Dendritic cell treated with granulocyte-macrophage colony-stimulating factor and Interleukin-4, amounts not matched to agents 40 ng/mL and 50 ng/mL, for 4 days (primary cell): ENCODE measurements at regions not wholly inside any gene's neighbourhood (a gene's known extent, or its start where the extent isn't known, plus 50 kb on each side); places are given as distances from the start of the nearest gene placed in this dataset.
"Not testable (repeated sequence)": the region's sequence is repeated elsewhere in the genome, so short reads cannot be mapped to it uniquely, and the experiment has no call there.

Experiments used
- H3K27ac Mint-ChIP-seq: one replicate; pipeline ENCODE4 v1.8.0; 2022; ENCODE audit warnings: mild to moderate bottlenecking, mixed read lengths
- H3K27me3 Mint-ChIP-seq: one replicate; pipeline ENCODE4 v1.8.0; 2022; ENCODE audit warnings: mild to moderate bottlenecking, mixed read lengths
- H3K36me3 Mint-ChIP-seq: one replicate; pipeline ENCODE4 v1.8.0; 2022; ENCODE audit warnings: low read depth, mixed read lengths
- H3K4me1 Mint-ChIP-seq: one replicate; pipeline ENCODE4 v1.8.0; 2022; ENCODE audit warnings: low read depth, mixed read lengths
- H3K4me3 Mint-ChIP-seq: one replicate; pipeline ENCODE4 v1.8.0; 2022; ENCODE audit warnings: mild to moderate bottlenecking, moderate library complexity, mixed read lengths
- H3K9me3 Mint-ChIP-seq: one replicate; pipeline ENCODE4 v1.8.0; 2022; ENCODE audit warnings: mixed read lengths
- intact Hi-C: fragments of 100-400 bp; cut with micrococcal nuclease; formaldehyde crosslinking; loops from one replicate; pipeline ENCODE4 v1.15.0; 2022

DNA sequence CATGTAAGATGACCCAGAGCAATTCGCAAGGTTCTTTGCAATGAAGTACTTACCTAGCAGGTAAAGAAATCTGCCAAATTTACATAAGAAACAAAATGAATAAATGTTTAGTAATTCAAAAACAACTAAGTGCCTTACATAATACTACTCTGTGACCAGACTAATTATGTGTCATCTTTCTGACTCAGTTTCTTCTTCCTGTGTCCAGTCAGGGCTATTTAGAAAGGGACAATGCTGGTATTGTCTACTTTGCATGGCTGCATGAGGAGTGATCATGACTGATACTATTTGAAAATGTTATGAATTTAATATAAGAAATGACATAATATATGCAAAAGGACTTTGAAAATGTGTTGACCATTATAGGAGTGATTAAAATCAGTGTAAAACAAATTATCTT is 210.0 kb downstream of the TMEM161B start:
- H3K4me3 Mint-ChIP-seq = no peak overlapping the region
- no peaks in the 10 kb centered on the region for H3K27me3 Mint-ChIP-seq
- no peaks in the 10 kb centered on the region for H3K4me1 Mint-ChIP-seq
- intact Hi-C loops = no loop called here
- no peak overlapping the region for H3K27ac Mint-ChIP-seq
- peaks cover 41% of the 10 kb centered on the region for H3K9me3 Mint-ChIP-seq
- no peaks in the 10 kb centered on the region for H3K36me3 Mint-ChIP-seq

DNA sequence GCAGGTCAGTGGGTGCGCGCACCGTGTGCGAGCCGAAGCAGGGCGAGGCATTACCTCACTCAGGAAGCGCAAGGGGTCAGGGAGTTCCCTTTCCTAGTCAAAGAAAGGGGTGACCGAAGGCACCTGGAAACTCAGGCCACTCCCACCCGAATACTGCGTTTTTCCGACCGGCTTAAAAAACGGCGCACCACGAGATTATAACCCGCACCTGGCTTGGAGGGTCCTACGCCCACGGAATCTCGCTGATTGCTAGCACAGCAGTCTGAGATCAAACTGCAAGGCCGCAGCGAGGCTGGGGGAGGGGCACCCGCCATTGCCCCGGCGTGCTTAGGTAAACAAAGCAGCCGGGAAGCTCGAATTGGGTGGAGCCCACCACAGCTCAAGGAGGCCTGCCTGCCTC is 216.2 kb downstream of the TMEM161B start:
- H3K27ac Mint-ChIP-seq, H3K4me3 Mint-ChIP-seq, intact Hi-C loops, H3K27me3 Mint-ChIP-seq, H3K4me1 Mint-ChIP-seq, H3K36me3 Mint-ChIP-seq: not testable (repeated sequence)
- H3K9me3 Mint-ChIP-seq = peaks cover 21% of the 10 kb centered on the region

DNA sequence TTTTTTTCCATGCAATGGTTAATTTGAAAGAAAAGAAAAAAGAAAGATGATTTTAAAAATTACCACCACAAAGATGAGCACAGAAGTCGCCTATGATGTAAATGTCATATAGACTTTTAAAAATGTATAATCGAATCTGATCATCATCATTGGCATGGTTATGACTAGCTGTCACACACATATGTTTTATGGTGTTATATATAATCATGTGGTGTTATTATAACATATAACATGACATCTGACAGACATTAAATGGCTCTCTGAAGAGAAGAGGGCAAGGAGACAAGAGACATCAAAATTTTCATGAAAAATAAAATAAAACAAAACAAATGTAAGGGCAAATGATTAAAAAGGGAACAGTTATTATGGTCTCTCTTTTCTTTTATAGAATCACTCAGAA is 217.5 kb downstream of the TMEM161B start:
- no peaks in the 10 kb centered on the region for H3K27me3 Mint-ChIP-seq
- no peaks in the 10 kb centered on the region for H3K36me3 Mint-ChIP-seq
- intact Hi-C loops = no loop called here
- no peaks in the 10 kb centered on the region for H3K4me1 Mint-ChIP-seq
- H3K9me3 Mint-ChIP-seq = peaks cover 21% of the 10 kb centered on the region
- H3K27ac Mint-ChIP-seq = no peak overlapping the region
- H3K4me3 Mint-ChIP-seq = no peak overlapping the region

DNA sequence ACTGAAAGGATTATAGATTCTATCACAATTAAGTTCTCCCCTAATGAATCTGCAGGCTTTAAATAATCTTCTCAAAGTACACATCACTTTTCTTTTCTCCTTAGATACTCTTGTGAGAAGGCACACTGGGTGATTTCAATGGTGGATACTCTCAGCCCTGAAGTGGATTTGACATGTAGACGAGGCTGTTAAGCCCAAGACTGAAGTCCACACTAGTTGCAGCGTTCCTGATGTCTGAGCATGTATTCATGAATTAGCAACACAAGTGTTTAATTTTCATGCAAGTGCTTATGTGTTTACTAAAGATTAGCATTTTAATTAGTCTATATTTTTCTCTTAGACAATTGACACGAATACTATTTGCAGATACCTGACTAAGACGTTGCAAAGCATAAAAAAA is 218.9 kb downstream of the TMEM161B start:
- intact Hi-C loops = no loop called here
- Mint-ChIP-seq H3K27ac (no peak overlapping the region), H3K4me1 (no peaks in the 10 kb centered on the region), H3K9me3 (peaks cover 17% of the 10 kb centered on the region), H3K4me3 (no peak overlapping the region), H3K36me3 (no peaks in the 10 kb centered on the region), H3K27me3 (no peaks in the 10 kb centered on the region)

DNA sequence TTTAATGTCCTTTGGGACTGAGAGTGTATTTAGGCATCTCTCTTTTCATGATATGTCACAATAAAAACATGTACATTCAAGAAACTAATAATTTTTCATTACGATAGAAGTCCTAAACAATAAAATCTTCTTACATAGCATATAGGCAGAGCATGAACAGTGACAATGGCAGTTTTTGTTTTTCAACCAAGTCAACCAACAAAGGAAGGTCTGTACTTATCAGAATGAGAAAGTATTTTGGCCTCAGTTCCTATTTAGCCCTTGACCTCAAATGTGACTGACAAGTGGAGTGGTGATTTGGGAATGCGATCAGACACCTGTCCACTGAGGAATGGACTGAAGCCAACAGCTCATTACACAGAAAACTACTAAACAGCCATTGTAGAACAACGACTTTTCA is 219.5 kb downstream of the TMEM161B start:
- no peaks in the 10 kb centered on the region for H3K36me3 Mint-ChIP-seq
- H3K27ac Mint-ChIP-seq = no peak overlapping the region
- no peak overlapping the region for H3K4me3 Mint-ChIP-seq
- peaks cover 11% of the 10 kb centered on the region for H3K9me3 Mint-ChIP-seq
- no peaks in the 10 kb centered on the region for H3K27me3 Mint-ChIP-seq
- intact Hi-C loops = no loop called here
- no peaks in the 10 kb centered on the region for H3K4me1 Mint-ChIP-seq

DNA sequence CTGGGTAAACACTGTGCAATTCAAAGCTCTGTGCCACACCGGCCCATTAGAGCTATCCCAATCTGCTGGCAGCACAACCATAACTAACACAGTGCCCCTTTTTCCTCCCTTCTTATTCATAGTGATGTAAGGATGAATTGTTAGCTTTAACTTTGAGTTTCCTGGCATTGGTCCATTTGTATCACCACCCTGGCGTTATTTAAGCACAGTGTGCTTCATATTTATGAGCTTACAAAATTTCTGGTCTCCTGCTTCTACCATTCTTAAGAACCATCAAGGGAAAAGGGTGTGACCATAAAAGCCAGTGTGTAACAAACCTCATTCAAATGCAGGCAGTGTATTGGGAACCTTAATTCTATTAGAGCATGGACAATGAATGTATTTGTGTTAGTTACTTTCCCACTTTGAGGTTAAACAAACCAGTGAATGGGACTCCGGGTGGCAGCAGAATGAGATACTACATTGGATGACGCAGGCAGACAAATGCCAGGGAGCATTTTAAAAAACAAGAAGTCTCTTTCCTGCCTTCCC is 222.6 kb downstream of the TMEM161B start:
- peaks cover 7% of the 10 kb centered on the region for H3K9me3 Mint-ChIP-seq
- H3K36me3 Mint-ChIP-seq = no peaks in the 10 kb centered on the region
- no peak overlapping the region for H3K27ac Mint-ChIP-seq
- H3K4me1 Mint-ChIP-seq = no peaks in the 10 kb centered on the region
- intact Hi-C loops = no loop called here
- no peak overlapping the region for H3K4me3 Mint-ChIP-seq
- H3K27me3 Mint-ChIP-seq = no peaks in the 10 kb centered on the region

DNA sequence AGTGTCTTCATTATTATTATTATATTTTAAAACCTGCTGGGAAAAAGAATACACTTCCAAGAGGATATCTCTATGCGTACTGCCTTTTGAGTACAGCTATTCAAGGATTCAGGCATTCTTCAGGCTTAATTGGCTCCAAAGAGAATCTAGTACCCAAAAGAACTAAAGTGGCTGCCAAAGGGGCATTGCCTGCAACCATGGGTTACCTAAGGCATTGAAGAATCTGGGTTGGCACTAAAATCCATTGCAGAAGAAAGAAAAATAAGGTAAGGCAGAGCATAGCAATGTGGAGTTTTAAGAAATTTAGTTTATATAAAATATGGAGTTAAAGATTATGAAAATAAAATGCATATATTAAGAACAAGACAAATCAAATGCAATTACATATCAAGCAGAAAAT is 223.5 kb downstream of the TMEM161B start:
- no peaks in the 10 kb centered on the region for H3K4me1 Mint-ChIP-seq
- H3K9me3 Mint-ChIP-seq = peaks cover 9% of the 10 kb centered on the region
- no peak overlapping the region for H3K4me3 Mint-ChIP-seq

DNA sequence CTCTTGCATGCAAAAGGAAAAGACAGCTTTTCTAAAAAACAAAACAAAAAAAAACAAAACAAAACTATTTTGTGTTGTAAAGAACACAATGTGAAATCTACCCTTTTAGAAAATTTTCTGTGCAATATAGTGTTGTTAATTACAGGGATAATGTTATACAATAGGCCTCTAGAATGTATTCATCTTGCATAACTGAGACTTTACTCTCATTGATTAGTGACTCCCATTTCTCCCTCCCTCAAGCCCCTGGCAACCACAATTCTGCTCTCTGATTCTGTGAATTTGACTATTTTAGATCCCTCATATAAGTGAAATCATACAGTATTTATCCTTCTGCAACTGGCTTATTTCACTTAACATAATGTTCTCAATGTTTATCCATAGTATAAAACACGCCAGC is 234.1 kb downstream of the TMEM161B start:
- Mint-ChIP-seq H3K4me1 (no peaks in the 10 kb centered on the region), H3K9me3 (peaks cover 10% of the 10 kb centered on the region), H3K36me3 (no peaks in the 10 kb centered on the region), H3K4me3 (no peak overlapping the region), H3K27me3 (no peaks in the 10 kb centered on the region), H3K27ac (no peak overlapping the region)
- intact Hi-C loops = no loop called here

More for the DNA sequence above, 223.5 kb downstream of the TMEM161B start:
- intact Hi-C loops = no loop called here
- no peaks in the 10 kb centered on the region for H3K27me3 Mint-ChIP-seq
- H3K36me3 Mint-ChIP-seq = no peaks in the 10 kb centered on the region
- no peak overlapping the region for H3K27ac Mint-ChIP-seq

DNA sequence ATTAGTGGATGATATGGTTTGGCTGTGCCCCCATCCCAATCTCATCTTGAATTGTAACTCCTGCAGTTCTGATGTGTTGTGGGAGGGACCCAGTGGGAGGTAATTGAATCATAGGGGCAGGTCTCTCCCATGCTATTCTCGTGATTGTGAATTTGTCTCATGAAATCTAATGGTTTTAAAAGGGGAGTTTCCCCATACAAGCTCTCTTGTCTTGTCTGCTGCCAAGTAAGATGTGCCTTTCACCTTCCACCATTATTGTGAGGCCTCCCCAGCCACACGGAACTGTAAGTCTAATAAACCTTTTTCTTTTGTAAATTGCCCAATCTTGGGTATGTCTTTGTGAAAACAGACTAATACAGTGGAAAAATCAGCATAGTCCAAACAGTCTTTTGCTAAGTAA is 235.5 kb downstream of the TMEM161B start:
- Mint-ChIP-seq H3K4me3 (no peak overlapping the region), H3K27ac (no peak overlapping the region), H3K9me3 (no peaks in the 10 kb centered on the region), H3K36me3 (no peaks in the 10 kb centered on the region), H3K27me3 (no peaks in the 10 kb centered on the region), H3K4me1 (no peaks in the 10 kb centered on the region)
- intact Hi-C loops = no loop called here

DNA sequence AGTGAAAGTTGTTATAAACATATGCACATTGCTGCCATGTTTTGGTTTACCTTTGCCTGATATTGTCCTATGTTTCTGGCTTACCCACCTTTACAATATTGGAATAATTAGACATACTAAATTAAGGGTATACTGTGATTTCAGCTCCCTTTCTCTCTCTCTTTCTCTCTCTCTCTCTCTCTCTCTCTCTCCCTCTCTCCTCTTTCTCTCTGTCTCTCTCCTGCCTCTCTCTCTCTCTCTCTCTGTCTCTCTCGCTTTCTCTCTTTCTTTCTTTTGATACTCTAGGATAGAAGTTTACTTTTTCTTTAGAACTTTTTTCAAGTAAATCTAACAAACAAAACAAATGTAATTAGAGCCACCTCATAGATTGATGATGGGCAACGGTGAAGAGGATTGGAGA is 239.6 kb downstream of the TMEM161B start:
- Mint-ChIP-seq H3K9me3 (no peaks in the 10 kb centered on the region), H3K27me3 (no peaks in the 10 kb centered on the region), H3K4me1 (no peaks in the 10 kb centered on the region), H3K36me3 (no peaks in the 10 kb centered on the region), H3K27ac (no peak overlapping the region), H3K4me3 (no peak overlapping the region)
- intact Hi-C loops = no loop called here

DNA sequence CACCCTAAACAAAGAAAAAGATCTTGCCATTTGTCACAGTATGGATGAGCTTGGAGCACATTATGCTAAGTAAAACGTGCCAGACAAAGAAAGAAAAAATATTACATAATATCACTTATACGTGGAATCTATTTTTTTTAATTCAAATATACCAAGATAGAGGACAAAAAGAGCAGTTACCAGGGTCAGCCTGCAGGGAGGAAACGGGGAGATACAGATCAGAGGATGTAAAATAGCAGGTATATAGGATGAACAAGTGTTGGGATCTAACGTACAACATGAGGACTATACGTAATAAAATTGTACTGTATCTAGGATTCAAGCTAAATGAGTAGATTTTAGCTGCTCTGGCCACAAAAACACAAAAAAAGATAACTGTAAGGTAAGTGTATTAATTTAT is 247.5 kb downstream of the TMEM161B start:
- Mint-ChIP-seq H3K36me3 (no peaks in the 10 kb centered on the region), H3K9me3 (no peaks in the 10 kb centered on the region), H3K27ac (no peak overlapping the region), H3K4me1 (no peaks in the 10 kb centered on the region), H3K4me3 (no peak overlapping the region), H3K27me3 (no peaks in the 10 kb centered on the region)
- intact Hi-C loops = no loop called here

DNA sequence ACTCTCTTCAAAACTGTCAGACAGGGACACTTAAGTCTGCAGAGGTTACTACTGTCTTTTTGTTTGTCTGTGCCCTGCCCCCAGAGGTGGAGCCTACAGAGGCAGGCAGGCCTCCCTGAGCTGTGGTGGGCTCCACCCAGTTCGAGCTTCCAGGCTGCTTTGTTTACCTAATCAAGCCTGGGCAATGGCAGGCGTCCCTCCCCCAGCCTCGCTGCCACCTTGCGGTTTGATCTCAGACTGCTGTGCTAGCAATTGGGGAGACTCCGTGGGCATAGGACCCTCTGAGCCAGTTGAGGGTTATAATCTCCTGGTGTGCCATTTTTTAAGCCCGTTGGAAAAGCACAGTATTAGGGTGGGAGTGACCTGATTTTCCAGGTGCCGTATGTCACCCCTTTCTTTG is 253.7 kb downstream of the TMEM161B start:
- H3K4me3 Mint-ChIP-seq, H3K27ac Mint-ChIP-seq, H3K4me1 Mint-ChIP-seq, H3K27me3 Mint-ChIP-seq, H3K36me3 Mint-ChIP-seq, intact Hi-C loops: not testable (repeated sequence)
- peaks cover 26% of the 10 kb centered on the region for H3K9me3 Mint-ChIP-seq

DNA sequence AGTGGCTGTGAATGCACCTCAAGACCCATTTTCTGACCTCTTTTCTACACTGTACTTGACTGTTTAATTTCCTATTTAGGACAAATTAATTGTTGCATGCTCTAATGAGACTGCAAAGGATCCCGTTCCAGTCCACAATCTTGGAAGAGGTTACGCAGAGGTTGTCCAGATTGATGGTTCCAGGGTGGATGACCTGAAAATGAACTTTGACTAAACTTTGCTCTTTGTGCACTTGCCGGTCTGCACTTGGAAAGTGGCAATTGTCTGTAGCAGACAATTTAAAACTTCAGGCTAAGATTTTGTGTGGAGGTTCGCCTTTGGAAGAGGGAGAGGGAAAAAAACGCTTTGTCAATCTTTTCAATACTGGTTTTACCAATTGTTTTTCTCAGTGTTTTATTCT is 267.8 kb downstream of the TMEM161B start:
- Mint-ChIP-seq H3K4me3 (no peak overlapping the region), H3K27me3 (no peaks in the 10 kb centered on the region), H3K36me3 (no peaks in the 10 kb centered on the region), H3K9me3 (peaks cover 35% of the 10 kb centered on the region), H3K27ac (no peak overlapping the region), H3K4me1 (no peaks in the 10 kb centered on the region)
- intact Hi-C loops = no loop called here

DNA sequence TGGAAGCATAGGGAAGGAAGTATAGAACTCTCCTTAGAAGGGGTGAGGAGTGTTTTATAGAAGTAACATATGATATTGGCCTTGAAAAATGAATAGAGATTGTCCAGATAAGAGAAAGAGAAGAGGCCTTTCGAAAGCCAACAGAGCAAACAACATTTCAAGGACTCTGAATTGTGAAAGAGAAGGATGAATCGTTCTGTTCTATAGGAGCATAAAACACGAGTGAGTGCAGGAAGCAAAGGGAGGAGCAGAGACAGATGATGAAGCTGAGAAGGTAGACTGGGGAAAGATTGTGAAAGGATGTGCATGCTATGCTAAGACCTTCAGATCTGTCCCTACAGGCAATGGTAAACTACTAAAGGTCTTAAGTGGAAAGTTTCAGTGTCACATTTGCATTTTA is 271.0 kb downstream of the TMEM161B start:
- Mint-ChIP-seq H3K9me3 (peaks cover 31% of the 10 kb centered on the region), H3K4me1 (no peaks in the 10 kb centered on the region), H3K36me3 (no peaks in the 10 kb centered on the region), H3K27me3 (no peaks in the 10 kb centered on the region), H3K27ac (no peak overlapping the region), H3K4me3 (no peak overlapping the region)
- intact Hi-C loops = no loop called here

DNA sequence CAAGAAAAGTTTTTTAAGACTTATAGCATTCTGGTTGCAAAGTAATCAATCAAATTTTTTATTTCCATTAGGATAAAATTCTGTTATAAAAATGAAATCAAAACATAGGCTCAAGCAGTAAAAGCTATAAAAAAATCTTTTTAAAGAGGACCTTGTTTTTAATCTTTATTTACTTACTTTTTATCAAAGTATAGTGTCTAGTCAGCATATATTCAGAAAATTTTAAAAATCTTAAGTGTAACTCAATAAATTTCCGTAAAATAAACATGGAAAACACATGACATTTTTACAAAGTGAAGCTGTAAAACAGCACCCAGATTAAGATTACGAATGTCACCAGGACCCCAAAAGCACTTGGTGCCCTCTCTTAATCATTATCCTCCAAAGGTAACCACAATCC is 302.4 kb downstream of the TMEM161B start:
- H3K36me3 Mint-ChIP-seq = no peaks in the 10 kb centered on the region
- H3K4me1 Mint-ChIP-seq = no peaks in the 10 kb centered on the region
- H3K4me3 Mint-ChIP-seq = no peak overlapping the region
- intact Hi-C loops = no loop called here
- H3K9me3 Mint-ChIP-seq = no peaks in the 10 kb centered on the region
- H3K27ac Mint-ChIP-seq = no peak overlapping the region
- H3K27me3 Mint-ChIP-seq = no peaks in the 10 kb centered on the region
